Spleen (tissue), 11 donors: ENCODE measurements at regions not wholly inside any gene's neighbourhood (a gene's known extent, or its start where the extent isn't known, plus 50 kb on each side); places are given as distances from the start of the nearest gene placed in this dataset.

Experiments
- DNase-seq: peaks from one replicate; pipeline ENCODE4 v3.0.0-alpha.2; 2020
- H3K27ac ChIP-seq, 8 donors: fragments of 200-600 bp; sonication (generic) in 7 of 8; 1 replicate in 4 of 8; 2 replicates in 4 of 8; pipeline versions ENCODE4 v1.5.0 to v1.8.0; 2016 to 2021; ENCODE audit warnings: inconsistent platforms in 4 of 8, mild to moderate bottlenecking in 4 of 8, moderate library complexity in 1 of 8
- H3K27me3 ChIP-seq, 7 donors: fragments of 200-600 bp; sonication (generic) in 6 of 7; replicated peaks in 1 of 7; 1 replicate in 4 of 7; 2 replicates in 3 of 7; pipeline versions ENCODE4 v1.5.0 to v1.8.0; 2016 to 2021; ENCODE audit warnings: inconsistent platforms in 3 of 7, mild to moderate bottlenecking in 1 of 7
- H3K36me3 ChIP-seq, 6 donors: fragments of 200-600 bp; sonication (generic) in 5 of 6; 1 replicate in 4 of 6; 2 replicates in 2 of 6; pipeline versions ENCODE4 v1.5.0 to v1.8.0; 2016 to 2021; ENCODE audit warnings: inconsistent platforms in 2 of 6
- H3K4me1 ChIP-seq, 6 donors: fragments of 200-600 bp; sonication (generic) in 5 of 6; 1 replicate in 3 of 6; 2 replicates in 3 of 6; pipeline versions ENCODE4 v1.5.0 to v1.8.0; 2016 to 2021; ENCODE audit warnings: inconsistent platforms in 3 of 6
- H3K4me3 ChIP-seq, 8 donors: fragments of 200-600 bp; sonication (generic) in 7 of 8; 1 replicate in 4 of 8; 2 replicates in 4 of 8; pipeline versions ENCODE4 v1.5.0 to v1.8.0; 2016 to 2021; ENCODE audit warnings: inconsistent platforms in 4 of 8, mild to moderate bottlenecking in 4 of 8, moderate library complexity in 2 of 8
- H3K9me3 ChIP-seq, 8 donors: fragments of 200-600 bp; sonication (generic) in 7 of 8; 1 replicate in 4 of 8; 2 replicates in 4 of 8; pipeline versions ENCODE4 v1.5.0 to v1.8.0; 2016 to 2021; ENCODE audit warnings: inconsistent platforms in 4 of 8
- CTCF ChIP-seq, 11 experiments: fragments of 200-600 bp in 7 of 11; fragments of 450-650 bp in 4 of 11; sonication (generic) in 4 of 11; IDR thresholded peaks in 8 of 11; conservative IDR thresholded peaks in 3 of 11; 1 replicate in 7 of 11; 2 replicates in 4 of 11; pipeline versions ENCODE4 v1.4.0 to v1.8.0; 2016 to 2021; ENCODE audit warnings: antibody characterized with exemption in 11 of 11, inconsistent platforms in 4 of 11, mild to moderate bottlenecking in 1 of 11
- POLR2A ChIP-seq, 3 donors: fragments of 450-650 bp; IDR thresholded peaks; one replicate each; pipeline ENCODE4 v1.5.1; 2017; ENCODE audit warnings: antibody characterized with exemption in 3 of 3, mild to moderate bottlenecking in 1 of 3
- POLR2AphosphoS5 ChIP-seq, 3 donors: sonication (generic); formaldehyde crosslinking; IDR thresholded peaks; one replicate each; pipeline ENCODE4 v1.5.1; 2017; ENCODE audit warnings: antibody characterized with exemption in 3 of 3
- WGBS, 5 donors: extraction: QIAGEN DNeasy Blood & Tissue Kit in 3 of 5; methylation state at CpG; one replicate each; pipeline versions ENCODE4 v1.1.5 to v1.1.7; 2013 to 2018; 5-methylcytosine and 5-hydroxymethylcytosine counted together
- intact Hi-C: fragments of 100-400 bp; cut with DNase I; formaldehyde crosslinking; loops from one replicate; pipeline ENCODE4 v1.15.0; 2023; ENCODE audit warnings: low total_unique reads
- donor health status: healthy with polysubstance abuse.
- donor health status: DM: no; HTN: no; CAD: no; lungs with moderate emphysema.
- donor health status: DM: no; HTN: no; CAD: no.
- donor health status: Bipolar disorder and iron deficiency.
- donor health status: healthy.
- donor health status: DM: no; HTN: no; CAD: no.
- donor health status: DM: yes; HTN: yes; CAD: no.

DNA sequence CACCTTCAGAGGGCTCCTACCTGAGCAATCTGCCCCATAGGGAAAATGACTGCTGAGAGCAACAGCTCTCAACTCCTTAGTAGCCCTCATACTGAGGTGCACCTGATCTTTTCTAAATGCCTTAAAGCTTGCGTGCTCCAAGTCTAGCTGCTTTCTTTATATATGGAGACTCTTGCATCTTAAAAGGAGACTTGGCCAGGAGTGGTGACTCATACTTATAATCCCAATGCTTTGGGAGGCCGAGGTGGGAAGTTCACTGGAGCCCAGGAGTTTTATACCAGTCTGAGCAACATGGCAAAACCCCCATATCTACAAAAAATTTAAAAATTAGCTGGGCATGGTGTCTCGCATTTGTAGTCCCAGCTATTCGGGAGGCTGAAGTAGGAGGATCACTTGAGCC is 78.1 kb upstream of the TRIM2 start:
- DNase-seq: no peak
- Histone ChIP-seq H3K4me3 (no peak overlapping the region), H3K9me3 (no peaks in the 10 kb centered on the region), H3K4me1 (peaks cover 0 to 6% (median 4%) of the 10 kb centered on the region in 6 donors), H3K27ac (no peak overlapping the region), H3K36me3 (no peaks in the 10 kb centered on the region), H3K27me3 (no peaks in the 10 kb centered on the region)
- intact Hi-C loops: loop anchor here (5.0 to 10.0 kb wide), 2 partner anchors 171 to 279 kb away; no protein-coding TSS in a partner anchor
- TF ChIP-seq CTCF (IDR thresholded peaks at IDR 0.05 in 8 of 11, conservative IDR thresholded peaks at IDR 0.05 in 3 of 11) (no peak), POLR2AphosphoS5 (IDR thresholded peaks at IDR 0.05) (no peak), POLR2A (IDR thresholded peaks at IDR 0.05) (no peak)
- 90 to 98% (median 95%) methylated on average over 4 of the region's 4 CpGs for WGBS, 5 donors

DNA sequence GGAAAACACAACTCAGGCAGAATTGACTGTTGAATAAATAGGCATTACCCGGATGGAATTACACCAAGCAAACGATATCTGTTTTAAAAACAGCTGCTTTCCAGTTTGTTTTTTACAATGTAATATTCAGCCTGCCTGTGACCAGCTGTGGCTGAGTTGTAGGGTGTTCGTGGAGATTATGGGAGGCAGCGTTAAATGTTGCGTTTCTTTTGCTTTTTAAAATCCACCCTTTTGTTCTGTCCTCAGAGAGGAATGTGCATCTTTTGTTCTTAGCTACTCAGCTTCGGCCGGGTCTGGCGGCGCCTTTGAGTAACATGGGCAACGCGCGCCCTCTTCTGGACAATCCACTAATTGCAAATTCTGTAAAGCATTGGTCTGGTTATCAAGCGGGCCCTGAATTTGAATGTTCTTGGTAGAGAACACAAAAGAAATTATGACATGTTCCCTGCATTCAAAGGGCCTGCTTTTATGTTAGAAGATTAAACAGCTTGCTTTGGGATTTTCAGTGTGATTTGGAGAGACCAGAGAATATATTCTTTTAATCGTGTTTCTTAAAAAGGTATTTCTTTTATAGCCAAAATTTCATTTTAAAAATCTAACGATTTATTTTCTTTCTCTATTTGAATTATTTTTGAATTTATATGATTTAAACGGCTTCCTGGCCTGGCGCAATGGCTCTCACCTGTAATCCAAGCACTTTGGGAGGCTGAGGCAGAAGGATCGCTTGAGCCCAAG is 76.3 kb upstream of the TRIM2 start:
- 24 to 29% (median 27%) methylated on average over 18 of the region's 18 CpGs for WGBS, 5 donors
- TF ChIP-seq CTCF (IDR thresholded peaks at IDR 0.05 in 8 of 11, conservative IDR thresholded peaks at IDR 0.05 in 3 of 11): peak; percentile 69 to 92 (median 84)
- no peak for TF ChIP-seq POLR2AphosphoS5 (IDR thresholded peaks at IDR 0.05)
- TF ChIP-seq POLR2A (IDR thresholded peaks at IDR 0.05): no peak
- Histone ChIP-seq H3K4me3 (no peak overlapping the region), H3K9me3 (no peaks in the 10 kb centered on the region), H3K27me3 (no peaks in the 10 kb centered on the region), H3K4me1 (peaks cover 0 to 6% (median 4%) of the 10 kb centered on the region in 6 donors), H3K27ac (no peak overlapping the region), H3K36me3 (no peaks in the 10 kb centered on the region)
- intact Hi-C loops: loop anchor here (2.0 to 10.0 kb wide), 3 partner anchors 43 to 281 kb away; no protein-coding TSS in a partner anchor
- DNase-seq: peak; percentile 93

GRCh38 chr4:153131596-153131995 is 72.6 kb upstream of the TRIM2 start:
- Histone ChIP-seq H3K36me3 (no peaks in the 10 kb centered on the region), H3K4me1 (peaks cover 0 to 19% (median 11%) of the 10 kb centered on the region in 6 donors), H3K27me3 (peaks cover 0 to 8% (median 0%) of the 10 kb centered on the region in 7 donors), H3K9me3 (no peaks in the 10 kb centered on the region), H3K4me3 (no peak overlapping the region), H3K27ac (no peak overlapping the region)
- TF ChIP-seq POLR2A (IDR thresholded peaks at IDR 0.05): no peak
- TF ChIP-seq CTCF (IDR thresholded peaks at IDR 0.05 in 8 of 11, conservative IDR thresholded peaks at IDR 0.05 in 3 of 11): no peak
- no peak for TF ChIP-seq POLR2AphosphoS5 (IDR thresholded peaks at IDR 0.05)
- WGBS, 5 donors: 64 to 74% (median 70%) methylated on average over 7 of the region's 7 CpGs
- DNase-seq: no peak
- intact Hi-C loops: no loop called here

DNA sequence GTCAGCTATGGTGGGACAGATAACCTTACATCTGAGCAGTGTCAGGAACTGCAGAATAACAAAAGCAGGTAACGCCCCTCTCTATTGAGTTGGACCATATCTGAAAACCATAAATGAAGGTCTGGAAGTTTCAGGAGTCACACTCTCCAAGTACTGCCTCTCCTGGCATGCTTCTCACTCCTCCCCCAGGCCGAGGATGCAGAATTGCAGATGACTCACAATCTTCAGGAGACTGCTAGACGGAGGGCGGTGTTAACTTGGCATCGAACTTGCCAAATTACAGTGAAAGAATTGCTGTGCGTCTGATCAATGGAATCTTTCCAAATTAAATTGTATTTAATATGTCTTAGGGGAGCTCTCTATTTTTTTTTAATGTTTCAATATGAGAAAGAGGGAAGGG is 67.1 kb upstream of the TRIM2 start:
- Histone ChIP-seq H3K27me3 (peaks cover 0 to 27% (median 0%) of the 10 kb centered on the region in 7 donors), H3K4me3 (no peak overlapping the region), H3K27ac (no peak overlapping the region), H3K9me3 (no peaks in the 10 kb centered on the region), H3K36me3 (no peaks in the 10 kb centered on the region), H3K4me1 (peaks cover 0 to 28% (median 13%) of the 10 kb centered on the region in 6 donors)
- DNase-seq: no peak
- 73 to 87% (median 80%) methylated on average over 6 of the region's 6 CpGs for WGBS, 5 donors
- intact Hi-C loops: no loop called here
- TF ChIP-seq POLR2A (IDR thresholded peaks at IDR 0.05) (no peak), POLR2AphosphoS5 (IDR thresholded peaks at IDR 0.05) (no peak), CTCF (IDR thresholded peaks at IDR 0.05 in 8 of 11, conservative IDR thresholded peaks at IDR 0.05 in 3 of 11) (no peak)
